GM20000 (cell line): ENCODE measurements at regions not wholly inside any gene's neighbourhood (a gene's known extent, or its start where the extent isn't known, plus 50 kb on each side); places are given as distances from the start of the nearest gene placed in this dataset.

ENCODE experiments used
- DNase-seq: peaks from one replicate; pipeline ENCODE4 v3.0.0; 2012; ENCODE audit warnings: low spot score
- TF ChIP-seq, protein P1 (sequence below): IDR thresholded peaks from 2 replicates; pipeline ENCODE4 v1.5.1; 2012; ENCODE audit warnings: mild to moderate bottlenecking, control low read depth; ENCODE audit errors: extremely low read depth, missing control alignments

DNA sequence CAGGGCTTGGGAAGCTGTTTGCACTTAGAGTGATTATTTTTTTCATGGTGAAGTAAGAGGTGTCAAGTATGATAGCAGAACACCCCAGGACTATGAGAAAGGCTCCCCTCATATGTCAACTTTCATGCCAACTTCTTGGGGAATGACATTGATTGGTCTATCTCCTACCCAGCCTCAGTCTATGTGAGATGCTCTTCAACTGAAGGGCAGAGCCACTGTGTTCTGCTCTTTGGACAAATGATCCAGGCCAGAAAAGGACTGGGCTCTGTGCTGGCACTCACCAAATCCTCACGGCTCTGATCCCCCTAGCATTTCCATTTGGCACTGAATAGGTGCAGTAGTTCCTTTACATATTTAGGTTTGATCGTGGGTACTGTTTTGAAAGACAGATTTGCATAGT lies 151.1 kb downstream of the DMRT2 start:
- DNase-seq = no peak
- TF ChIP-seq, protein P1, sequence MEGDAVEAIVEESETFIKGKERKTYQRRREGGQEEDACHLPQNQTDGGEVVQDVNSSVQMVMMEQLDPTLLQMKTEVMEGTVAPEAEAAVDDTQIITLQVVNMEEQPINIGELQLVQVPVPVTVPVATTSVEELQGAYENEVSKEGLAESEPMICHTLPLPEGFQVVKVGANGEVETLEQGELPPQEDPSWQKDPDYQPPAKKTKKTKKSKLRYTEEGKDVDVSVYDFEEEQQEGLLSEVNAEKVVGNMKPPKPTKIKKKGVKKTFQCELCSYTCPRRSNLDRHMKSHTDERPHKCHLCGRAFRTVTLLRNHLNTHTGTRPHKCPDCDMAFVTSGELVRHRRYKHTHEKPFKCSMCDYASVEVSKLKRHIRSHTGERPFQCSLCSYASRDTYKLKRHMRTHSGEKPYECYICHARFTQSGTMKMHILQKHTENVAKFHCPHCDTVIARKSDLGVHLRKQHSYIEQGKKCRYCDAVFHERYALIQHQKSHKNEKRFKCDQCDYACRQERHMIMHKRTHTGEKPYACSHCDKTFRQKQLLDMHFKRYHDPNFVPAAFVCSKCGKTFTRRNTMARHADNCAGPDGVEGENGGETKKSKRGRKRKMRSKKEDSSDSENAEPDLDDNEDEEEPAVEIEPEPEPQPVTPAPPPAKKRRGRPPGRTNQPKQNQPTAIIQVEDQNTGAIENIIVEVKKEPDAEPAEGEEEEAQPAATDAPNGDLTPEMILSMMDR = no peak

DNA sequence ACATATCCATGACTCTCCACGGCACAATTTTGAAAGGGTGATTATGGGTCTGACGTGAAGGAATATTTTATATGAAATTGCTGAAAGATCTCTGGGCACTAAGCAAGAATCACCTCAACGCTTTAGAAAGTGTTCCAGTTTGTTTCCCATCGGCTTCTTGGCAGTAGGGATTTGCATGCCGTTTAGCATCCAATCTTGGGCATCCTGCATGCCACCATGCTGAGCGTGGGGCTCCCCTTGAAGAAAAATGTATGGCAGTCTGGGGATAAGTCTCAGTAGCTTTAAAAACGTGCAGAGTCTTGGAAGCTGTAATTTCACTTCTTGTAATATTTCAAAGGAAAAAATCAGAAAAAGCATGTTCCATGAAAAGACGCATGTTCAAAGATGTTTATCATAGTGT lies 151.7 kb downstream of the DMRT2 start:
- DNase-seq = no peak
- TF ChIP-seq, protein P1 = no peak

DNA sequence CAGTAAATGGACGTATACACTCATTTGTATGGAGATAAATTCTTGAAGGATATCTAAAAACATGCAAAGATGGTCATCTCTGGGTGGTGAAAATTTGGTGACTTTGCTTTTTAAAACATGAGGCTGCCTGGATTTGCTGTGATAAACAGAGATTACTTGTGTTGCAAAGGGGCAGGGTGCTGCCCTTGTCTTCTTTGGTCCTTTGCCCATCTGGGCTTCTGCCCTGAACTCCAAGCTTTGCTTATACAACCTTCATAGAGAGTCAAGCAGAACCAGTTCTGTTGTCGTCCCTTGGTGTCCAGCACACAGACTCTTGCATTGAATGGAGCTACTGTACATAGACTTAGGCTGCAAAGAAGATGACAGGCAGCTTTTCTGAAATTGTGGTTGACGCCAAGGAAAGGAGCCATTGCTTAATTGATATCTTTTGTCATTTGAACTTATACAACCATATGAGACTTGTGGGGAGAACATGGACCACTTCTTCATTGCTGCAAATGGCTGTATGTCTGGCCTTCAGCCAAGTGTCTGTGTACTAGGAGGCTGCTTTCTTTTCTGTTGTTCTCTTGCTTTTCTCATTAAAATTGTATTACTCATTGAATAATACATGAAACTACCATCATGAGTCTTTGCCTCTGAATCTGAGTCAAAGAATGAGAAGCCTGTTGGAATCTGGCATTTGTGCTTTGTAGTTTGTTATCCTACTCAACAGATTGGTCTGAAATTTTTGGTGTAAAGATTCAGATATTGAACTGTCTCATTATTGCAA lies 152.5 kb downstream of the DMRT2 start:
- TF ChIP-seq, protein P1 = no peak
- DNase-seq = no peak

DNA sequence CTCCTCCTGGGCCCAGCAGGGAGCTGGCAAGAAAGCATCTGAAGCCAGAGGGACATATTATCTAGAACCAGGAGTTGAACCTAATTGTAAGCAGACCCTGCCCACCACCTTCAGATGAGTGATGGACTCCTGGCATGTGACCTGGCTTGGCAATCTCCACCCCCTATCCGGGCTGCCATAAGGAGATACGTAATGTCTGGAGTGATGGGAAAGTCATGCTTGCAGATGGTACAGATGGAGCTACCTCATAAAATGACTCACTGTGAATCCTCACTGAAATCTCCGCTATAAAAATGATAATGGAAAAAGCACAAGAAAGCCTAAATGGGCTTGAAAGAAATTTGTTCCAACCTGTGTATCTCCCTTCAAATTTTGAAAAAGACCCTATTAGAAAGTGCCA lies 157.5 kb downstream of the DMRT2 start:
- no peak for DNase-seq
- TF ChIP-seq, protein P1 = no peak

DNA sequence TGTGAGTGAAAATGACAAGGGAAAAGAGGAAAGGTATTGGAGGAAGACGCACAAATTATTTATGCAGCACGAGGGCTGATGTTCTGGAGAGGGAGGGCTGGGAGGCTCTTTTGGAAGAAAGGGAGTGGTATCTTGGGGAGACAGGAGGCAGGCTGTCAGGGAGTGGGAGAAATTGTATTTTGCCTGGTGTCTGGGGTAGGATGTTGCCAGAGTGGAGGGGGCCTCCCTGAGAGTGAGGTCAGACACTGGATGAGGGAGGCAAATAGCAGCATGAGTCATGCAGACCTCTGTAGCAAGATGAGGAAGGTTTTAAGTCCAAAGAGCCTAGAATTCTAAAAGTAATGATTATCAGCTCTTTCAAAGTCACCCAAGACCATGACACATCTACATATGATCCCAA lies 158.0 kb downstream of the DMRT2 start:
- no peak for DNase-seq
- TF ChIP-seq, protein P1 = no peak

DNA sequence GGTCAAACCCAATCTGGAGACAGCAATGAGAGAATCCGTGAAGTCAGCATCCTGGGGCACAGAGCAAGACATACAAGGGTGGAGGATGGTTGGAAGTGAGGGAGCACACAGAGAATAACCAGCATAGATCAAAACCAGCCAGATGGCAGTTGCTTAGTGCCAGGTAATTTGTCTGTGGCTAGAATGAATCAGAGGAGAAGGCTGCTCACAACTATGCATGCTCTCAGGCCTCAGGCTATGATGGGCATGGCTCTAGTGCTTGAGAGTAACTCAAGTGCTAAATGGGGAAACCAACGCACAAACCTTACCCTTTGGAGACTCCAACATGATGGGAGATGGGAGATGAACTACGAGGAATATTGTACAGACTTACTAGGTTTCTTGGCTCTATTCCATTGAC lies 160.8 kb downstream of the DMRT2 start:
- DNase-seq = no peak
- TF ChIP-seq, protein P1 = no peak

DNA sequence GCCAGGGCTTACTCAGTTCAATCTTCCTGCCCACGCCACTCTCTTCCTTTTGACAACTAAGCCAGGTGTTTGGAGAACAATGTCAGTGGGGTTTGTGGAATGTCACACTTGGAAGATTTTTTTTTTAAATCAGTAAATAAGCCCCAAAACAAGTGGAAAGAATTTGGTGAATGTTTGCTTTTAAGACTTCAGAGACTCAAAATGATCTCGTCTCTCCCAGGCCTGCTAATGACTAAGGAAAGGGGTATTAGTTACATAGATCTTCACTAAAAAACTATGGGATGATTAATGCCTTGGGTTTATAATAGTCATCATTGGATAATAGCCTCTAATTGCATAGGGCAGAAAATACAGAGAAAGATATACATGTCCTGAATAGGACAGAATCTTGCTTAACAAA lies 166.4 kb downstream of the DMRT2 start:
- DNase-seq = no peak
- TF ChIP-seq, protein P1 = no peak
